DMS 273 treated with DMSO at 0.1 percent for 48 hours (cell line): ENCODE measurements at regions not wholly inside any gene's neighbourhood (a gene's known extent, or its start where the extent isn't known, plus 50 kb on each side); places are given as distances from the start of the nearest gene placed in this dataset.

Source experiments
- DNase-seq: peaks from one replicate; lab custom pipeline; 2025; lab: John Stamatoyannopoulos, UW

DNA sequence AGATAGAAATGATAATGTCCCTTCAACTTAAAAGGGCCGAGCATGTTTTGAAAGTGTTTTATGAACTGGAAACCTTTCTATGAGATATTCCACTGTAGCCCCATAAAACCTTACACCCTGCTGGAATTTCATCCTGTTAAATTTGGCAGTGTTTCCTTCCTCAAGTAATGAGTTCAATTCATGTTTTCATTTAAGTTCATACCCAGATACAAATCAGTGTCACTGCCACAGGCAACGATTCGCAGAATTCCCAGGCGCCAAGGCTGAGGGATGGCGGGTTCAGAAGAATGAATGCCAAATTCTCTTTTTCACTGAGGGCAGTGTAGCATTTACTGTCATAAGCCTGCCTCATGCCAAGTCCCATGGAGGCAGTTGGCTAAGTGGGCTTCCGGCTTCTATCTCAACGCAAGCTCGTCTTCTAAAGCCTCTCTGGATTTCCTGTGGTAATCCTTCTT, 511.8 kb upstream of the ID4 start:
- no peak for DNase-seq

GRCh38 chr6:19327241-19327640, 509.9 kb upstream of the ID4 start:
- DNase-seq, result no peak

DNA sequence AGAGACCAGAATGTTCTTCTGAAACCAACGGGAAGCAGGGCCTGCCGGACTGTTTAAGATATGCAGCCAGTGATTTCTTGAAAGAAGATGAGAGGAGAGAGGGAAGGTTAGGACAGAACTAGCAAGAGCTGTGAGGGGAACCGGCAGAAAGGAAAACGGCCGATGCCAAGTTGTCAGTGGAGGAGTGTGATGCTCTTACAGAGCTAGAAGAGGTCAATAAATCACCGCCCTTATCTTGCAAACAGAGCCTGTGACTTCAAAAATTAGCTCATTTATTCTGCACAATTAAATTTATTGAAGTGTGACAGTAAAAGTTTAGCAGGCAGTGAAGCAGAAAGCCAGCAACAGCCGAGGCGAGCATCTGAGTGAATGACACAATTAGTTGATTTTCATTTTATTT, 509.5 kb upstream of the ID4 start:
- DNase-seq, result no peak

DNA sequence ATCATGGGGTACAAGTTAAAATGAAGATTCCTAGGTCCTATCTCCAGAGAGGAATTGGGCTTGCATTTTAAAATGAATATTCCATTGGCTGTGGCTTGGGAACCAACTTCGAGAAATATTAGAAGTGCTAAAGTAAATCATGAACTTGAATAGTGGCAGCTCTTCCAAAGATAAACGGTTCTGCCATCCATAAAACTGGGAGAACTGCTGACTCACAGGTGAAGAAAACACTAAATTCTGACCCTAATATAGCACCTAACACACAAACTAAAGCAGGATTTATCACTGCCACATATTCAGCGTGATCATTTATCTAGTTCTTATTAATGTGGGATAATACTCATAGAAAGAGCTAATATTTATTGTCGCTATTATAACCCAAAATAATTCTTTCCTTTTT, 508.1 kb upstream of the ID4 start:
- no peak for DNase-seq

DNA sequence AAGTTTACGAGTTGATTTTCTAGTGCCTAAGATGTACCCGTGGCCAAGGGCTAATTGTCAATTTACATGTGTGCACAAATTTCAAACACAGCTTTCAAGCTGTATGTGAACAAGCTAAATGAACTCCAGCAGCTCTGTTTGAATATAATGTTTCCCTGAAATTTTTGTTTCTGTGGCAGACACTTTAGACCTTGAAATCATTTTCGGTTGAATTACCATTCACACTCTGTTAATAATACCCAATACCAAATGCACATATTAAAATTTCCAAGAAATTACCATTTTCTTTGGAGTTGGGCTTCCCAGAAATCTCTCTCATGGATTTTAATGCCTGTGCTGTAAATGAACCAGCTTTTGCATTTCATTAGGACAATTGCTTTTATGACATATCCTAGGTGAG, 506.1 kb upstream of the ID4 start:
- DNase-seq, result no peak

DNA sequence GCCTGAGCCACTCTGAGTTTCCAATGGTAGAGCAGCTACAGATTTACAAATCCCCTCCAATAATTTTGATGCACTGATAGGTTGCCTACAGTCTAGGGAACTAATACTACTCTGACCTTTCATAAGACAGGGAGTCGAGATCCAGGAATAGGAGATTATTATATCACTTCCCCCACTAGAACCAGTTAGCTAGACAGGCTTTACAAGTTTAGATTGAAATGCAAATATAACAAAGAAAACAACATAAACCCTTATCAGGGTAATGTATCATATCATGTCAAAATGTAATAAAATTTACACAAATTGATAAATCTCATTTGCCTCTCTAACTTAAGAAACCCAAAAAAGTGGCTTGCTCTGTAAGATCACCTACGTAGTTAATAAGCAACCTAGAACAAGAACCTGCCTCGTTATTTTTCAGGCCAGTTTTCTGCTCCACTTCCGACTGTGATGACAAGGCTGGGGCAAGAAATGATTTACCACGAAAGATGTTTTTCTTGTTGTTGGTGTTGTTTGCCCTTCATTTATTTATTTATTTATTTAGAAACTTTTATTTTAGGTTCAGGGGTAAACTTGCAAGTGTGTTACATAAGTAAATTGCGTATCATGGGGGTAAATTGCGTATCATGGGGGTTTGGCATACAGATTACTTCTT, 504.2 kb upstream of the ID4 start:
- DNase-seq, result no peak

DNA sequence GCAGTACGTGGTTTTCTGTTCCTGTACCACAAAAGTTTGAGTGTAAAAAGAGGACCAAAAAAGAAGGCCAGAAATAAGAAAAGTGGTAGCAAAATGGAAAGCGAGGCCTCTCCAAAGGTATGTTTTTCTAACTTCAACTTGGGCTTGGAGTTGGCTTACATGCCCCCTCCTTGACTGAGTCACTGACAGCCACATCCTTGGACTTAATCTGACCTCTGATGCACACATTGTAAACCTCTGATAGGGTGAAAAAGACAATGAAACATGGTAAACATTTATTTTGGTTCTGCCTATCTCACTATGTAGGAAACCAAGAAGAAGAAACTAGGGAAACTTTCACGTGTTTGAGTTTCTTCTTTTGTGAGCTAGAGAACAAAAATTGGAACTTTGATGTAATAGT, 503.2 kb upstream of the ID4 start:
- DNase-seq, result no peak

- no peak for DNase-seq
Observed at GRCh38 chr6:19336579-19336978, 500.6 kb upstream of the ID4 start.

- DNase-seq, result no peak
Observed at GRCh38 chr6:19337101-19337500, 500.1 kb upstream of the ID4 start.

- no peak for DNase-seq
Observed at GRCh38 chr6:19342616-19343015, 494.6 kb upstream of the ID4 start.

- DNase-seq, result no peak
Observed at GRCh38 chr6:19349429-19349828, 487.7 kb upstream of the ID4 start.

DNA sequence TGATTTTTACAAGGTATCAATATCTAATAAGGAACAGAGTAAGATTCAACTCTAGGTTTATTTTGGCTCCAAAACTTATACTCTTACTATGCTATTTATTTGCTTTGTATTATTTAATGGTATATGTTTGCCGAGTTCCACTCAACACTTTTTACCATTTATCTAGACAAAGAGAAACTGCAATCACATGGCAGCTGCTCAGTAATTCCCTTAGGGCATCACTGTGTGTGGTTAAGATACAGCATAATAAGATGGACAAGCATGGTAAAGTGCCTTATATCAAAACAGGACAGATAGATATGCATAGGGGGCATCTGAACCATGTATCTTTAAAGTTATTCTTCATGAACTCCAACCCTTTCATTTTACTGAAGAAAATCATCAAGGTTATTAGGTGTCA, 483.0 kb upstream of the ID4 start:
- DNase-seq, result no peak

- no peak for DNase-seq
Observed at GRCh38 chr6:19356692-19357091, 480.5 kb upstream of the ID4 start.

DNA sequence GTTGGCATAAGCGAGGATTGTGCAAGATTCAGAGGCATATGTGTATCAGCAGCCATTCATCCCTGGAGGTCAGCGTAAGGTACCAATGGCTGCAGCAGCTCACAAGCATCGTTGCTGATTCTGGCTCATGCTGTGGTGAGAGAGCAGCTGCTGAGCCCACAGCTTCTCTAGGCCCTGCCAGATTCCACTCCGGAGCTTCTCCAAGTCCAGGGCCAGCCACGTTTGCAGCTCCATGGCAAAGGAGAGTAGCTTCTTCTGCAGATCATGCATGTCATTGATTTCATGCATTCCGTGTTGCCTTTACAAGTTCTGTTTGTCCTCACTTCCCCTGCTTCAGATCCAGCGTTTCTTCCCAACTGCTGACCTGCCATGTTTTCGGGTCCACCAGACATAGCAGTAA, 474.8 kb upstream of the ID4 start:
- no peak for DNase-seq

DNA sequence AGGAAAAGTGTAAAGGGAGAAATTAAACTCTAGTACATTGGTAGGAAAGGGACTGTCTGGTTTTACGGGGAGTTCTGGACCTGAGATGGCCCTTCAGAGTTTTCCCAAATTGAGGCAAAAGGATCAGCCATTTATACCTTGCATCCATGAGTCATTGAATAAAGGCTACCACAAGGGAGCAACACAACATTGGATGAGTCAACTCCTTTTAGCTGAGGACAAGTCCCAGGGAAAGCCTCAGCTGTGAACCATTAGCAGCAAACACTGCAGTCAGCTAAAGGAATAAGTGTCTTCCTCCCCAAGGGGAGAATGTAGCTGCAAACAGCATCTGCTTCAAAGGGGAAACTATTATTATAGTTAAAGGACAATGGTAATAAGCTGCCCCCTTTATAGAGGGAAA, 468.7 kb upstream of the ID4 start:
- DNase-seq, result no peak

GRCh38 chr6:19369785-19370184, 467.4 kb upstream of the ID4 start:
- no peak for DNase-seq

GRCh38 chr6:19370831-19371230, 466.3 kb upstream of the ID4 start:
- DNase-seq, result no peak

- no peak for DNase-seq
Observed at GRCh38 chr6:19375613-19376012, 461.6 kb upstream of the ID4 start.

DNA sequence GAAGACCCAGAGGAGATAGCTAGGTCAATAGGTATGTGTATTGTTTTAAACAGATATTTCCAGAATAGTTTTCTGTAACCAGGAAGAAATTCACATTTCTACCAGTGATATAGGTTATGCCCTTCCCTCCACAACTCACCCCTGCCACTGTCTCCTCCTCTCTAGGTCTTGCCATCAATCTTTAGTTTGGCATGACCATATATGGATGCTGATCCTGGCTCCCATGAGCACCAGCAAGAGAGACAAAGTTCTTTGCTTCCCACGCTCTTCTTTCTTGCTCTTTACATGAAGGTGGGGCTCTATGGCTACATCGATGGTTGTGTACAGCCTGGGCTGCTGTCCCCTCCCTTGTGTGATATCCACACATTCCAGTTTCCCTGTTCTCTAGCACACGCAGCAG, 459.4 kb upstream of the ID4 start:
- DNase-seq, result no peak

GRCh38 chr6:19380293-19380692, 456.9 kb upstream of the ID4 start:
- DNase-seq, result peak; percentile 63

DNA sequence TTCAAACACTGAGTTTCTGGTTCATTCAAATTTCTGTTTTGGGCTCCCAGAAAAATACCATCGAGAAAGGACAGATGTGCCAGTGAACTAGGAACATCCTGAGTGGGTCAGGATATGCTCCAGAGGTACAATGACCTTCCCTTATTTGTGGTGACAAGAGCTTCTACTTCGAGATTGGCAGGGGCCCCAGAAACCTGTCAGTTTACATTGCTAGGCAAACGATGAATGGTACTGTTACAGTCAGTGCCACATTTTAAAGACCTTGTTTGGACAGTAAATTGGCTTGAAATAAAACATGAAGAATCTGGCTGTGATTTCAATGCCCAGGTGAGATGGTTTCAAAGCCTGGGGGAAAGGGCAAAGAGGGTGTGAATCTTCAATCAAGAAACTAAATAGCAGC, 454.5 kb upstream of the ID4 start:
- no peak for DNase-seq

DNA sequence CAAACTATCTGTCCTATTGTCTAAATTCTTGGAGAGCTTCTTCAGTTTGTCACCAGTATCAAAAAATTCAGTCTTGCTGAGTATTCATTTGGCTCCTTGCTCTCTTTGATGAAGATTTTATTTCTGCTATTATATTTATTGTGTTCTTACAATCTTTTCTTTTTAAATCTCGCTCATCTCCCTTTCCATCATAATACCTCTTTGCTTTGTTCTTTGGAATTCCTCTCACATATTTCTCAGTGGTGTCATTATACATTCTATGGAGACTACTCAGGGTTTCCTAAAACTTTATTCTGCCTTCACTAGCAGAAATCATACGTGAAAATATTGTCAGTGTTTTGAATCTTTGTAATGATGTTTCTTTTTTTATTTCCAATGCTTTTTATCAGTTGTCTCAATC, 445.2 kb upstream of the ID4 start:
- no peak for DNase-seq

DNA sequence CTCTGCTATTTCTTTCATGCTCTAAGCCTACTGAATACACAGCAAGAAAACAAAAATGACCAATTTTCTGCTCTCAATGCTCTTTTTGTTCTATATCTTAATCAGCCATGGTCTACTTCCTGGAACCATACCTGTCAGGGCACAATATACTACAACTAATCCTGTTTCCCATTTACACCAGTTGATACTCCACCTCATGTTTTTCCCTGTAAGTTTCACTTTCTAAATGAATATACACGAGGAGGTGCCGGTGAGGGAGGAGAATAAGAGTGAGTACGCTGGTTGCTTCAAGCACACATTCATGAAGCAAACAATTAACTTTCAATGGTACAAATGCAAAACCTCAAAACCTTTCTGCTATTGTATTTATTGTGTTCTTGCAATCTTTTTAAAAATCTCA, 443.1 kb upstream of the ID4 start:
- DNase-seq, result no peak

GRCh38 chr6:19394687-19395086, 442.5 kb upstream of the ID4 start:
- DNase-seq, result no peak

DNA sequence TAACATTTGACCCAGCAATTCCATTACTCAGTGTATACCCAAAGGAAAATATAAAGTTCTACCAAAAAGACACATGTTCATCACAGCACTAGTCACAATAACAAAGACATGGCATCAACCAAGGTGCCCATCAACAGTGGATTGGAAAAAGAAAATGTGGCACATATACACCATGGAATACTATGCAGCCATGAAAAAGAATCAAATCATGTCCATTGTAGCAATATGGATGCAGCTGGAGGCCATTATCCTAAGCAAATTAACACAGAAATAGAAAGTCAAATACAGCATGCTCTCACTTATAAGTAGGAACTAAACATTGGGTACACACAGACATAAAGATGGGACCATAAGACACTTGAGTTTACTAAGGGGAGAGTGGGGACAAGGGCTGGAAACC, 441.9 kb upstream of the ID4 start:
- no peak for DNase-seq
